Right hindlimb (tissue), 1 donor: ENCODE measurements at regions not wholly inside any gene's neighbourhood (a gene's known extent, or its start where the extent isn't known, plus 50 kb on each side); places are given as distances from the start of the nearest gene placed in this dataset.
"Not testable (repeated sequence)": the region's sequence is repeated elsewhere in the genome, so short reads cannot be mapped to it uniquely, and the experiment has no call there.

Source experiments
- DNase-seq: peaks from one replicate; pipeline ENCODE4 v3.0.0-alpha.2; 2018

GRCh38 chr16:51831595-51832367 lies 680.7 kb upstream of the SALL1 start:
- no peak for DNase-seq

- DNase-seq, result not testable (repeated sequence)
These were observed 680.0 kb upstream of the SALL1 start for GRCh38 chr16:51831034-51831433.

GRCh38 chr16:51825779-51826178 lies 674.7 kb upstream of the SALL1 start:
- DNase-seq, result no peak

GRCh38 chr16:51822471-51822870 lies 671.4 kb upstream of the SALL1 start:
- DNase-seq, result no peak

GRCh38 chr16:51821527-51821926 lies 670.5 kb upstream of the SALL1 start:
- no peak for DNase-seq

- no peak for DNase-seq
These were observed 669.1 kb upstream of the SALL1 start for GRCh38 chr16:51820176-51820575.

GRCh38 chr16:51818342-51818944 lies 667.4 kb upstream of the SALL1 start:
- DNase-seq, result peak; percentile 35

- no peak for DNase-seq
These were observed 665.9 kb upstream of the SALL1 start for GRCh38 chr16:51816929-51817328.

GRCh38 chr16:51815523-51815922 lies 664.5 kb upstream of the SALL1 start:
- DNase-seq, result no peak

- DNase-seq, result no peak
These were observed 663.5 kb upstream of the SALL1 start for GRCh38 chr16:51814617-51815016.

- DNase-seq, result no peak
These were observed 662.5 kb upstream of the SALL1 start for GRCh38 chr16:51813609-51814008.

GRCh38 chr16:51812945-51813344 lies 661.9 kb upstream of the SALL1 start:
- DNase-seq, result no peak

GRCh38 chr16:51807551-51807950 lies 656.5 kb upstream of the SALL1 start:
- DNase-seq, result no peak

- DNase-seq, result no peak
These were observed 650.6 kb upstream of the SALL1 start for GRCh38 chr16:51801635-51802034.

- no peak for DNase-seq
These were observed 646.7 kb upstream of the SALL1 start for GRCh38 chr16:51797669-51798259.

- no peak for DNase-seq
These were observed 628.2 kb upstream of the SALL1 start for GRCh38 chr16:51779240-51779639.

- no peak for DNase-seq
These were observed 622.2 kb upstream of the SALL1 start for GRCh38 chr16:51773071-51773890.

- no peak for DNase-seq
These were observed 615.7 kb upstream of the SALL1 start for GRCh38 chr16:51766739-51767138.

- no peak for DNase-seq
These were observed 612.1 kb upstream of the SALL1 start for GRCh38 chr16:51763072-51763661.

GRCh38 chr16:51762081-51762996 lies 611.3 kb upstream of the SALL1 start:
- DNase-seq, result peak; percentile 83

GRCh38 chr16:51761001-51761400 lies 609.9 kb upstream of the SALL1 start:
- DNase-seq, result no peak

GRCh38 chr16:51759999-51760398 lies 608.9 kb upstream of the SALL1 start:
- no peak for DNase-seq
